ENCODE measurements at regions not wholly inside any gene's neighbourhood (a gene's known extent, or its start where the extent isn't known, plus 50 kb on each side); places are given as distances from the start of the nearest gene placed in this dataset.

DNA sequence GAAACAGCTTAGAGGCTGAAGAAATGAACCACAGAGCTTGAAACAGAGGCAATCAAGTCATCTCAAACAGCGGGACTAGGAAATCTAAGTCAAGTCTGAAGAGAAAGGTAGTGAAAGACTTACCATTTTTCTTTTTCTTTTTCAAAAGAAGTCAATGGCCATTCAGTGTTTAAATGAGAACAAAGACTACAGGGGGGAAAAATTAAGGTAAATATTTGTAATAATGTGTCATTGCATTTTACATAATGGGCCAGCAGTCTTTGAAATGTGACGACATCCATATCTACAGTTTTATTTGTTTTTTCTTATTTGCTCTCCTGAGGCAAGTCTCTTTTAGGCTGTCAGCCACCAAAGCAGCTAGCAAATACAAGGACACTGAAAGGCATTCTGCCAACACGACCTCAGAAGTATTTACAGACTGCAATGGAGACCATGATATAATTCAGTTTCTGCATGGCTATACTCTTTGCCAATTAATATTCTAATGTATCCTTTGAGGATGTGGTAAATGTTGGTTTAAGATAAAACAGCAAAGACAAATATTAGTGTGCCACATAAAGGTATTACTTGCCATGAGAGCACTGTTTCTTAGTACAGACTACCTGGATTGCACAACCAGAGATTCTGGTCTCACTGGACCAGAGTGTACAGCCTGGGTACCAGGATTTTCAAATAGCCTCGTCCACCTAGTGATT lies 307.0 kb upstream of the THBS1 start (continued):
- TF ChIP-seq, protein P1, sequence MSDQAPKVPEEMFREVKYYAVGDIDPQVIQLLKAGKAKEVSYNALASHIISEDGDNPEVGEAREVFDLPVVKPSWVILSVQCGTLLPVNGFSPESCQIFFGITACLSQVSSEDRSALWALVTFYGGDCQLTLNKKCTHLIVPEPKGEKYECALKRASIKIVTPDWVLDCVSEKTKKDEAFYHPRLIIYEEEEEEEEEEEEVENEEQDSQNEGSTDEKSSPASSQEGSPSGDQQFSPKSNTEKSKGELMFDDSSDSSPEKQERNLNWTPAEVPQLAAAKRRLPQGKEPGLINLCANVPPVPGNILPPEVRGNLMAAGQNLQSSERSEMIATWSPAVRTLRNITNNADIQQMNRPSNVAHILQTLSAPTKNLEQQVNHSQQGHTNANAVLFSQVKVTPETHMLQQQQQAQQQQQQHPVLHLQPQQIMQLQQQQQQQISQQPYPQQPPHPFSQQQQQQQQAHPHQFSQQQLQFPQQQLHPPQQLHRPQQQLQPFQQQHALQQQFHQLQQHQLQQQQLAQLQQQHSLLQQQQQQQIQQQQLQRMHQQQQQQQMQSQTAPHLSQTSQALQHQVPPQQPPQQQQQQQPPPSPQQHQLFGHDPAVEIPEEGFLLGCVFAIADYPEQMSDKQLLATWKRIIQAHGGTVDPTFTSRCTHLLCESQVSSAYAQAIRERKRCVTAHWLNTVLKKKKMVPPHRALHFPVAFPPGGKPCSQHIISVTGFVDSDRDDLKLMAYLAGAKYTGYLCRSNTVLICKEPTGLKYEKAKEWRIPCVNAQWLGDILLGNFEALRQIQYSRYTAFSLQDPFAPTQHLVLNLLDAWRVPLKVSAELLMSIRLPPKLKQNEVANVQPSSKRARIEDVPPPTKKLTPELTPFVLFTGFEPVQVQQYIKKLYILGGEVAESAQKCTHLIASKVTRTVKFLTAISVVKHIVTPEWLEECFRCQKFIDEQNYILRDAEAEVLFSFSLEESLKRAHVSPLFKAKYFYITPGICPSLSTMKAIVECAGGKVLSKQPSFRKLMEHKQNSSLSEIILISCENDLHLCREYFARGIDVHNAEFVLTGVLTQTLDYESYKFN (CRISPR knock-in tag; conservative IDR thresholded peaks at IDR 0.05), result peak; percentile 93
- TF ChIP-seq, protein P2, sequence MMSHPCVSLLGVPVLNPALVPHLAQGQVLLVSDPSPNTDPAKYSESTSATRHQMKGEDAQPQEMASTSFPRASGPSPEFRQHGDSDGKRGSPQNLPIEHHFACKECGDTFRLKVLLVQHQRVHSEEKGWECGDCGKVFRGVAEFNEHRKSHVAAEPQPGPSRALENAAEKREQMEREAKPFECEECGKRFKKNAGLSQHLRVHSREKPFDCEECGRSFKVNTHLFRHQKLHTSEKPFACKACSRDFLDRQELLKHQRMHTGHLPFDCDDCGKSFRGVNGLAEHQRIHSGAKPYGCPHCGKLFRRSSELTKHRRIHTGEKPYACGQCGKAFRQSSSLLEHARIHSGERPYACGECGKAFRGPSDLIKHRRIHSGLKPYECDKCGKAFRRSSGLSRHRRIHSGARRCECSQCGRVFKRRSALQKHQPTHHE (CRISPR knock-in tag; IDR thresholded peaks at IDR 0.05; ENCODE audit: borderline replicate concordance), result no peak
- TF ChIP-seq POLR2G (IDR thresholded peaks at IDR 0.05; ENCODE audit: low read depth, low read length), result no peak
- no peak for TF ChIP-seq MLLT10 (CRISPR knock-in tag; IDR thresholded peaks at IDR 0.05)
- TF ChIP-seq, protein P3, sequence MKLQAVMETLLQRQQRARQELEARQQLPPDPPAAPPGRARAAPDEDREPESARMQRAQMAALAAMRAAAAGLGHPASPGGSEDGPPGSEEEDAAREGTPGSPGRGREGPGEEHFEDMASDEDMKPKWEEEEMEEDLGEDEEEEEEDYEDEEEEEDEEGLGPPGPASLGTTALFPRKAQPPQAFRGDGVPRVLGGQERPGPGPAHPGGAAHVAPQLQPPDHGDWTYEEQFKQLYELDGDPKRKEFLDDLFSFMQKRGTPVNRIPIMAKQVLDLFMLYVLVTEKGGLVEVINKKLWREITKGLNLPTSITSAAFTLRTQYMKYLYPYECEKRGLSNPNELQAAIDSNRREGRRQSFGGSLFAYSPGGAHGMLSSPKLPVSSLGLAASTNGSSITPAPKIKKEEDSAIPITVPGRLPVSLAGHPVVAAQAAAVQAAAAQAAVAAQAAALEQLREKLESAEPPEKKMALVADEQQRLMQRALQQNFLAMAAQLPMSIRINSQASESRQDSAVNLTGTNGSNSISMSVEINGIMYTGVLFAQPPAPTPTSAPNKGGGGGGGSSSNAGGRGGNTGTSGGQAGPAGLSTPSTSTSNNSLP (IDR thresholded peaks at IDR 0.05; ENCODE audit: low read depth, low read length), result peak; percentile 95; the same call in 1 of the 2 replicates
- TF ChIP-seq SPEN (CRISPR knock-in tag; IDR thresholded peaks at IDR 0.05; ENCODE audit: low read depth), result peak; percentile 51; the same call in 1 of the 2 replicates
- no peak for TF ChIP-seq ZNF703 (CRISPR knock-in tag; IDR thresholded peaks at IDR 0.05; ENCODE audit: borderline replicate concordance)
- TF ChIP-seq, protein P4, sequence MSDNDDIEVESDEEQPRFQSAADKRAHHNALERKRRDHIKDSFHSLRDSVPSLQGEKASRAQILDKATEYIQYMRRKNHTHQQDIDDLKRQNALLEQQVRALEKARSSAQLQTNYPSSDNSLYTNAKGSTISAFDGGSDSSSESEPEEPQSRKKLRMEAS (IDR thresholded peaks at IDR 0.05), result no peak
- TF ChIP-seq GABPB1 (CRISPR knock-in tag; IDR thresholded peaks at IDR 0.05), result no peak
- 0 out of 2 replicates have a peak, but pooled peaks have one; percentile 52 for TF ChIP-seq ELF4 (CRISPR knock-in tag; IDR thresholded peaks at IDR 0.05; ENCODE audit: borderline replicate concordance)
- TF ChIP-seq ZFP82 (CRISPR knock-in tag; IDR thresholded peaks at IDR 0.05; ENCODE audit: borderline replicate concordance), result no peak
- TF ChIP-seq SIN3A (IDR thresholded peaks at IDR 0.05; ENCODE audit: borderline replicate concordance, low read depth, low read length), result 0 out of 2 replicates have a peak, but pooled peaks have one; percentile 38
- no peak for TF ChIP-seq KAT2B (IDR thresholded peaks at IDR 0.05; ENCODE audit: borderline replicate concordance, low read depth, low read length)
- TF ChIP-seq, protein P5, sequence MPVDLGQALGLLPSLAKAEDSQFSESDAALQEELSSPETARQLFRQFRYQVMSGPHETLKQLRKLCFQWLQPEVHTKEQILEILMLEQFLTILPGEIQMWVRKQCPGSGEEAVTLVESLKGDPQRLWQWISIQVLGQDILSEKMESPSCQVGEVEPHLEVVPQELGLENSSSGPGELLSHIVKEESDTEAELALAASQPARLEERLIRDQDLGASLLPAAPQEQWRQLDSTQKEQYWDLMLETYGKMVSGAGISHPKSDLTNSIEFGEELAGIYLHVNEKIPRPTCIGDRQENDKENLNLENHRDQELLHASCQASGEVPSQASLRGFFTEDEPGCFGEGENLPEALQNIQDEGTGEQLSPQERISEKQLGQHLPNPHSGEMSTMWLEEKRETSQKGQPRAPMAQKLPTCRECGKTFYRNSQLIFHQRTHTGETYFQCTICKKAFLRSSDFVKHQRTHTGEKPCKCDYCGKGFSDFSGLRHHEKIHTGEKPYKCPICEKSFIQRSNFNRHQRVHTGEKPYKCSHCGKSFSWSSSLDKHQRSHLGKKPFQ (CRISPR knock-in tag; IDR thresholded peaks at IDR 0.05; ENCODE audit: insufficient replicate concordance), result no peak
- TF ChIP-seq JUN (CRISPR knock-in tag; IDR thresholded peaks at IDR 0.05), result peak; percentile 75
- TF ChIP-seq, protein P6, sequence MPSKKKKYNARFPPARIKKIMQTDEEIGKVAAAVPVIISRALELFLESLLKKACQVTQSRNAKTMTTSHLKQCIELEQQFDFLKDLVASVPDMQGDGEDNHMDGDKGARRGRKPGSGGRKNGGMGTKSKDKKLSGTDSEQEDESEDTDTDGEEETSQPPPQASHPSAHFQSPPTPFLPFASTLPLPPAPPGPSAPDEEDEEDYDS (CRISPR knock-in tag; IDR thresholded peaks at IDR 0.05), result no peak
- TF ChIP-seq, protein P7, sequence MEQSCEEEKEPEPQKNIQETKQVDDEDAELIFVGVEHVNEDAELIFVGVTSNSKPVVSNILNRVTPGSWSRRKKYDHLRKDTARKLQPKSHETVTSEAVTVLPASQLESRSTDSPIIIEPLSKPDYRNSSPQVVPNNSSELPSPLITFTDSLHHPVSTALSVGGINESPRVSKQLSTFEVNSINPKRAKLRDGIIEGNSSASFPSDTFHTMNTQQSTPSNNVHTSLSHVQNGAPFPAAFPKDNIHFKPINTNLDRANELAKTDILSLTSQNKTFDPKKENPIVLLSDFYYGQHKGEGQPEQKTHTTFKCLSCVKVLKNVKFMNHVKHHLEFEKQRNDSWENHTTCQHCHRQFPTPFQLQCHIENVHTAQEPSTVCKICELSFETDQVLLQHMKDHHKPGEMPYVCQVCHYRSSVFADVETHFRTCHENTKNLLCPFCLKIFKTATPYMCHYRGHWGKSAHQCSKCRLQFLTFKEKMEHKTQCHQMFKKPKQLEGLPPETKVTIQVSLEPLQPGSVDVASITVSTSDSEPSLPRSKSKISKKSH (CRISPR knock-in tag; IDR thresholded peaks at IDR 0.05; ENCODE audit: borderline replicate concordance), result no peak
